CD1c-positive myeloid dendritic cell (primary cell): ENCODE measurements at regions not wholly inside any gene's neighbourhood (a gene's known extent, or its start where the extent isn't known, plus 50 kb on each side); places are given as distances from the start of the nearest gene placed in this dataset.
A peak's percentile ranks its signal among the peaks of the same experiment; 100 is the strongest.

Experiments used
- DNase-seq: peaks from one replicate; pipeline ENCODE4 v3.0.0-alpha.2; 2016; ENCODE audit errors: extremely low spot score

GRCh38 chr4:54992266-54992665 lies 133.1 kb downstream of the KDR start:
- no peak for DNase-seq

DNA sequence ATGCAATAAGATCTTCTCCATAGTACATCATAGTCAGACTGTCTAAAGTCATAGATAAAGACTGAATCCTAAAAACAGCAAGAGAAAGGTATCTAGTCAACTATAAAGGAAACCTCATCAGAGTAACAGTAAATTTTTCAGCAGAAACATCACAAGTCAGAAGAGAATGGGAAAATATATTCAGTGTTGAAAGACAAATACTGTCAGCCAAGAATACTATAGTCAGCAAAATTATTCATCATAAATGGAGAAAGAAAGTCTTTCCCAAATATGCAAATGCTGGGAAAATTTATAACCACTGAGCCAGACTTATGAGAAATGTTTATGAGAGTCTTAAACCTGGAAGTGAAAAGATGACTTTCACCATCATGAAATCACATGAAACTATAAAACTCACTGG lies 136.7 kb downstream of the KDR start:
- no peak for DNase-seq

DNA sequence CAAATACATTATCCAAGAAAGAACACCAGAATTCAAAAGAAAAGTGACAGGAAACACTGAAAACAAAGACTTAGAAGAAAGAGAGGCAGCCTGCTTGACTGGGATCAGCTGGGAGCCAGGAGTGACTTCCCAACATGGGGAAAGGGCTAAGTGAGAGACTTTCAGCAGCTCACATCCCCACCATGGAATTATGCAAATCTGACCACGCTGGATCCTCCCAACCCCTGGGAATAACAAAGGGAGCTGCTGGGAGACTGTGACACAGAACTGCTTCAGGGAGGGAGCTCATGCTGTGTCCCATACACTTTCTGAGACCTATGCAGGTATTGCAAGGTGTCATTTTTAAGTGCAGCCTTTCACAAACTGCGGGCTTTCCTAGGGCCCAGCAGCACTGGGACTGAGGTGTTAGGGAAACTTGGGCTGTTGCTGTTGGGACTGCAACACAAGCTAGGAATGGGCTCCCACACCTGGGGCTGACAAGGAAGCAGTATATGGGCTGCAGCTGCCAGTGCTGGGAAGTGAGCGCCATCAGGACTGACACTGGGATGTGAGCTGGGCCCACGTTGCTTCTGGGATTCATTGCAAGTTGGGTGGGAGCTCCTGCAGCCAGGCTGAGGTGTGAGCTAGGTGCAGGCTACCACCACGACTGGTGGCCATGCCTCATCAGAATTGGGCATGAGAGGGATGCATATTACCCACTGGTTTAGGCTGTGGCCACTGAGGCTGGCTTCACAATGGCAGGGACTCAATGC lies 139.1 kb downstream of the KDR start:
- no peak for DNase-seq

DNA sequence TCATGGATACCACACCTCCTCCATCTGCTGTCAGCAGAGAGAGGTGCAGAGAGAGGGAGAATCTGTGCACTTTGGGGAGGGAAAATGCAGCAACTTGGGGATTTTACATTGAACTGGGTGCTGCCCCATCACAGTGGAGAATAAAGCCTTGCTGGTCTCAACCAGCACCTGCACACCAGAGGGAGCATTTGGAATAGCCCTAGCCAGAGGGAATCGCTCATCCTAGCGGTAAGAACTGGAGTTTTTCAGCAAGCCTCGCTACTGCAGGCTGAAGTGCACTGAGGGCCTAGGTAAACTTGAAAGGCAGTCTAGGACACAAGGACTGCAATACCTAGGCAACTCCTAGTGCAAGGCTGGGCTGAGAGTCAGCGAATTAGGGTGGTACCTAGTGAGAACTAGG lies 148.7 kb downstream of the KDR start:
- DNase-seq = no peak

DNA sequence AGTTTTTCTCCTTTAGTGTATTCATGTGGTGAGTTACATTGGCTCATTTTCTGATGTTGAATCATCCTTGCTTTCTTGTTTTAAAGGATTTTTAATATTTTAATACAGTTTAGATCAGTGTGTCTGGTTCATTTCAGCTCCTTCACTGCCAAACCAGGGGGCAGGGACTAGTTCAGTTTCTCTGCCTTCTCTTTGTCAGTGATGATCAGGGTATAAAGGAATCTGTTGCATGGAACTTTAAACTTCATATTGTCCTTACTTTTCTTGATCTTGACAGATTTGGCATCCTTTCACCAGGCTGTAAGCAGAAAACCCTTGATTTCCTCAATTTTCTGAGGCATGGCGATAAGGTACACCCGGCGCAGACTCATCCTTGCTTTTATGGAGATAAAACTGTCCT lies 149.4 kb downstream of the KDR start:
- no peak for DNase-seq

- no peak for DNase-seq
These were observed 151.6 kb downstream of the KDR start for GRCh38 chr4:54973784-54974183.

DNA sequence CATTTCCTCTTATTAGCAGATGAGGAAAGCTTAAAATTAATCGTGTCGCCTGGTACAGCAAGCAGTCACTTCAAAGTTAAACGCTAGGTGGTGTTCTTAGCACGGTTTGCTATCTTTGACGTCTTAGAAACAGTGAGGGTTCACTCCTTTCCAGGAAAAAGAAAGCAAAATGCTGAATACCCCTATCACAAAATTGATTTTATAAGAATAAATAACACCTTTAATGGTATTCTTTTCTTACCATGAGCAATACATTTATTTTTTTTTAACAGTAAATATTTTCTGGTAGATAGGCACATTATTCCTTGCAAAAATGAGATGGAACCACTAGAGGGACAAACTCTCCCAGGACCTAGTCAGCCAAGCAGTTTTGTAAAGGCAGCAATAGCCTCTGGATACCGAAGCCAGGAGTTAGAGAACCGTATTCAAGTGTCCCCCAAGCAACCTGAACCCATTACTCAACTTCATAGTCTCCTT lies 153.9 kb downstream of the KDR start:
- peak; percentile 56 for DNase-seq

DNA sequence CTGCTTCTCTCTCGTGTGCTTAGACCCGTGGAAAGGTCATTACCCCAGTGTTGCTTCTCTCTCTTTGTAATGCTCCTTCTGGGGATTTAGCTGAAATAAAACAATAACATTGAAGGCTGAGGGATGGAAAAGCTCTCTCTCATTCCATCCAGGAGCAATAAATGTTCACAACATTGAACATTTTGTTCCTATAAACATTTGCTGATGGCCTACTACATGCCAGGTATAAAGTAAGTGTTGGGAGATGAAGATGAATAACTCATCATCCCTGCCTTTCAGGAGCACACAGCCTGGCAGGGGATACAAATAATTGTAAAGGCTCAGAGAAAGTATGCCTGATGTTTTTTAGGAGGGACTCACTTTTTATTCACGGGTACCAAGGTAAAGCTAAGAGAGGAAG lies 158.1 kb downstream of the KDR start:
- no peak for DNase-seq

DNA sequence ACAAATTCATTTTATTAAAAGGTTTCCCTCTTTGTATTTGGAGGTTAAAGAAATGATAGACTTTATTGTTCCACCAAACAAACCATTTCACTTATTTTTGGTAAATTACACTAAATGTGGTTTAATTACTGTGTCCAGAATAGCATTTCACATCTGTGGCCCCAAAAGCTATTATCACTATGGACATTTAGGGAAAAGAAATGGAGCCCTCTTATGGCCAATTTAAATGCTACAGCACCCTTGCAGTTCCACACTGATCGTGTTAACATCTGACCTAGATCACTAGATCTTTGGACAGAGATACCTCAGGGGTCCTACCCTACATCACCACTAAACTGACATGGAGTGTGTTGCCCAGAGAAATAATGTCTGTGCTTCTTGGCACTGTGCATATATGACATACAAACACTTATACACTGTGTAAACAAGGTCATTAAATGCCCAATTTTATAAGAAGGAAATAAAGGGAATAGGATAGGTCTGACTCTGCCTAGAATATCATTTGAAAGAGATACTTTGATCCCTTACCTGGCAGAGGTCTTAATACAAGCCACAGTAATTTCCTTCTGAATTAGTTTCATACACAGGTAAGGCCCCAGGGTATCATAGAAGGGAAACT lies 163.9 kb downstream of the KDR start:
- DNase-seq = peak; percentile 17

DNA sequence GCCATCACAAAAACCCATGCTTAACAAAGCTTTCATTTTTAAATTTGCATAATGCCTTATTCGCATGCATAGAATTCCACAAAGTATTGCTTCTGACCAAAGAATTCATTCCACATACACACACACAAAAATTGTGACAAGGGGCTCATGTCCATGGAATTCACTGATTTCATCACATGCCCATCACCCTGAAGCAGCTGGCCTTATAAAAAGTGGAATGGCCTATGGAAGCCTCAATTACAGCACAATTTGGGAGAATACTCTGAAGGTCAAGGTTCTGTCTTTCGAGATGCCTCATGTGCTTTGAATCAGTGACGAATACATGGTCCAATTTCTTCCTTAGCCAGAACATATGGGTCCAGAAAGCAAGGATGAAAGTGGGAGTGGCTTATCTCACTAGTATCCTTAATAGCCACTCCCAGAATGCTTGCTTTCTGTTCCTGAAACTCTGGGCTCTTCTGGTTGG lies 165.7 kb downstream of the KDR start:
- DNase-seq = no peak

GRCh38 chr4:54959131-54959530 lies 166.3 kb downstream of the KDR start:
- no peak for DNase-seq

DNA sequence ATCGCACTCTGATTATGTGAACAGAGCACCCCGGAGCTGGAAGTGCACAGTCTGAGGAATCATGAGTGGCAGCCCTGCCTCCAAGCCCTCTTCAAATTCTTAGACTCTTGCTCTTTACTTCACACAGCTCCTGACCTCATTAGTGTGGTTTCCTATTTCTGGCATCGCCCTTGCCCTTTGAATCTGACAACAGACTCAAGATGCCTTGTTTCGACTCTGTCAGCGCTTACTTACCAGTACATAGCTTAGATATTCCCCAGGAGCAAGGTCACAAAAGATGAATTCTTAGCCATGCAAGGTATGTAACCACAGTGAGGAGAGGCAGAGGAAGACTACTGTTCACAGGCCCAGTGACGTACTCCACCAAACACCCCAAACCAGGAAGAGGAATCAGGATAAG lies 167.2 kb downstream of the KDR start:
- DNase-seq = no peak

GRCh38 chr4:54954656-54955388 lies 170.6 kb downstream of the KDR start:
- no peak for DNase-seq

- DNase-seq = no peak
These were observed 178.7 kb downstream of the KDR start for GRCh38 chr4:54946741-54947140.

- no peak for DNase-seq
These were observed 179.6 kb downstream of the KDR start for GRCh38 chr4:54945838-54946237.

- peak; percentile 34 for DNase-seq
These were observed 182.7 kb downstream of the KDR start for GRCh38 chr4:54942721-54943120.

GRCh38 chr4:54941994-54942552 lies 183.3 kb downstream of the KDR start:
- no peak for DNase-seq

- no peak for DNase-seq
These were observed 184.2 kb downstream of the KDR start for GRCh38 chr4:54940996-54941865.

- no peak for DNase-seq
These were observed 187.9 kb downstream of the KDR start for GRCh38 chr4:54937501-54937900.

GRCh38 chr4:54933579-54933978 lies 191.8 kb downstream of the KDR start:
- no peak for DNase-seq

DNA sequence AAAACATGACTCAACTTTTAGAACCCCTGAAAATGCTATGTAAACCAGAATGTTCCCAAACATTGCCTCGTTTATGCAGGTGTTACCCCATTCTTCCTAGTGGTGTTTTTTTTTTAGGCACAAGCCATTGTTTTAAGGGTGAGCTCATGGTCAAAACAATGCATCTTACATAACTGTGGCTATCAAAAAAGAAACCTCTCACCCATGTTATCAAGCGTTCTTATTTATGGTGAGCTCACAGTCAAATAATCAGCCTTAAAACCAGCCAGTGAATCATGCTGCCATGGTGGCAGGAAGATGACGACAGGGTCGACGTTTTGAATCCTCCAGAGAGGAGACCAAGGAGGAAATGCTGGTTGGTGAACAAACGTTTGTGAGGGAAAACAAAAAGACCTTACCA lies 195.2 kb downstream of the KDR start:
- no peak for DNase-seq
